ENCODE measurements at regions not wholly inside any gene's neighbourhood (a gene's known extent, or its start where the extent isn't known, plus 50 kb on each side); places are given as distances from the start of the nearest gene placed in this dataset.

DNA sequence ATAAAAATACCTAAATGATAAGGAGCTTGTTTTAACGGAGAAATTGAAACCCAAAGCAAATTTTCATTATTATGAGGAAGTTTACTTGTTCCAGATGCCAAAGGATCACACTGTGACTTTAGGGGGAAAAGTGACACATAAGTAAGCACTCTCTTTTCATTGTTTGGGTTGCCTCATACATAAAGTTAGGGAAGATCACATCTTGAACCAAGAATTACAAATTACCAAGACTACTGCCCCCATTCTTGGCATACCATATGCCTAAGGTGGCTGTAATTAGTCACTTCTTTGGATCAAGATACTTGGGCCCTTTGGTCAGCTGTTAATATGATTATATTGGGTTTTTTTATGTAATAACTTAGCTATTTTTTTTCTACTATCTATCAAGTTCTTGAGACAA is 269.0 kb downstream of the COL12A1 start:
- TF ChIP-seq, protein P1, sequence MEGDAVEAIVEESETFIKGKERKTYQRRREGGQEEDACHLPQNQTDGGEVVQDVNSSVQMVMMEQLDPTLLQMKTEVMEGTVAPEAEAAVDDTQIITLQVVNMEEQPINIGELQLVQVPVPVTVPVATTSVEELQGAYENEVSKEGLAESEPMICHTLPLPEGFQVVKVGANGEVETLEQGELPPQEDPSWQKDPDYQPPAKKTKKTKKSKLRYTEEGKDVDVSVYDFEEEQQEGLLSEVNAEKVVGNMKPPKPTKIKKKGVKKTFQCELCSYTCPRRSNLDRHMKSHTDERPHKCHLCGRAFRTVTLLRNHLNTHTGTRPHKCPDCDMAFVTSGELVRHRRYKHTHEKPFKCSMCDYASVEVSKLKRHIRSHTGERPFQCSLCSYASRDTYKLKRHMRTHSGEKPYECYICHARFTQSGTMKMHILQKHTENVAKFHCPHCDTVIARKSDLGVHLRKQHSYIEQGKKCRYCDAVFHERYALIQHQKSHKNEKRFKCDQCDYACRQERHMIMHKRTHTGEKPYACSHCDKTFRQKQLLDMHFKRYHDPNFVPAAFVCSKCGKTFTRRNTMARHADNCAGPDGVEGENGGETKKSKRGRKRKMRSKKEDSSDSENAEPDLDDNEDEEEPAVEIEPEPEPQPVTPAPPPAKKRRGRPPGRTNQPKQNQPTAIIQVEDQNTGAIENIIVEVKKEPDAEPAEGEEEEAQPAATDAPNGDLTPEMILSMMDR (IDR thresholded peaks at IDR 0.05), result no peak
- no peak for TF ChIP-seq EZH2 (IDR thresholded peaks at IDR 0.05)
- TF ChIP-seq EZH2phosphoT487 (IDR thresholded peaks at IDR 0.05), result no peak
